Stimulated activated naive CD8-positive, alpha-beta T cell treated with anti-CD3 and anti-CD28 coated beads, Interleukin-15, amount 100 ng/mL, for 72 hours (primary cell): ENCODE measurements at regions not wholly inside any gene's neighbourhood (a gene's known extent, or its start where the extent isn't known, plus 50 kb on each side); places are given as distances from the start of the nearest gene placed in this dataset.

Experiments used
- ATAC-seq: fragments of 150-1000 bp; cut with Tn5 transposase; 2 replicates; pipeline ENCODE4 v1.10.0; 2021; ENCODE audit warnings: mild to moderate bottlenecking, moderate library complexity
- DNase-seq, 2 donors: peaks; one replicate each; pipeline ENCODE4 v3.0.0; 2021 to 2022
- H3K27ac Mint-ChIP-seq, 2 donors: one replicate each; pipeline ENCODE4 v1.8.0; 2022; ENCODE audit warnings: mild to moderate bottlenecking in 2 of 2, mixed read lengths in 2 of 2, moderate library complexity in 2 of 2
- H3K27me3 Mint-ChIP-seq: one replicate; pipeline ENCODE4 v1.8.0; 2022; ENCODE audit warnings: mixed read lengths
- H3K4me1 Mint-ChIP-seq: one replicate; pipeline ENCODE4 v1.8.0; 2022; ENCODE audit warnings: mild to moderate bottlenecking, mixed read lengths
- H3K4me3 Mint-ChIP-seq, 2 donors: one replicate each; pipeline ENCODE4 v1.8.0; 2022; ENCODE audit warnings: mild to moderate bottlenecking in 2 of 2, mixed read lengths in 2 of 2, moderate library complexity in 1 of 2
- H3K9me3 Mint-ChIP-seq, 2 donors: one replicate each; pipeline ENCODE4 v1.8.0; 2022; ENCODE audit warnings: mixed read lengths in 2 of 2

DNA sequence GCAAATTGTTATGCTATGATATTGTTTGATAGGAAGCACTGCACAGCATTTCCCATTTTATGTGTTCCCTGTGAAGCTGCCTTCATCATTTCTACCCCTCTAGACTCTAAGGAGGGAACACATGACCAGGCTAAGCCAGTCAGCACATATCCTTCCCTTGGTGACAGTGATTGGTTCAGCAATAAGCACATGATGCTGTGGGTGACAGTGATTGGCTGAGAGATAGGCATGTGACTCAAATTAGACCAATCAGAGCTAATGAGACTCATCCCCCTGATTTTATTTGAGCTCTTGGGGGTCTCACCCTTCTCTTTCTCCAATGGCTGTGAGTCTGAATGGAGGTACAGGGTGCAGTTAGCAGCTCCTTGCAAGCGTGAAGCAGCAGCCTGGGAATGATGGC is 195.2 kb downstream of the NUAK1 start:
- no peaks in the 10 kb centered on the region for H3K4me1 Mint-ChIP-seq
- no peak overlapping the region for H3K4me3 Mint-ChIP-seq
- peaks cover 15% of the 10 kb centered on the region for H3K27me3 Mint-ChIP-seq
- no peak overlapping the region for H3K27ac Mint-ChIP-seq
- H3K9me3 Mint-ChIP-seq = peaks cover 0 to 20% of the 10 kb centered on the region in 2 donors
- ATAC-seq (no peak), DNase-seq (no peak)

DNA sequence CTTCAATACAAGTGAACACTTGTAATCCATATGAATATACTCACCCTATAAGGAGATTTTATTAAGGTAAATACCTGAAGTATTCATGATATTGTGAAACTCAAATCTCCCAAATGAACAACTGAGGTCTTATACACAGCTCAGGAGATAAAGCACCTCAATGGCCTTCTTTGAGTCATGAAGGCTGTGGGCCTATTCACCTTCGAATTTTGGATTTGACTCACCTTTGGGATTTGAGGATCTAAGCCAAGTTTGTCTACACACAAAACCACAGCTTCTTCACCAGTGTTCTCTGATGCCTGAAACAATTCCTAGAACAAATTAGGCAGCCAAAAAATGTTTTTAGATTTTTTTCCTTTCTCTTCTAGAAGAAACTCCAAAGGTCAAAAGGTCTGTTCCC is 194.1 kb downstream of the NUAK1 start:
- peaks cover 0 to 28% of the 10 kb centered on the region in 2 donors for H3K9me3 Mint-ChIP-seq
- H3K27ac Mint-ChIP-seq = no peak overlapping the region
- no peaks in the 10 kb centered on the region for H3K4me1 Mint-ChIP-seq
- no peak for ATAC-seq
- DNase-seq = no peak
- H3K4me3 Mint-ChIP-seq = no peak overlapping the region
- peaks cover 15% of the 10 kb centered on the region for H3K27me3 Mint-ChIP-seq

GRCh38 chr12:105945880-105946279 is 192.9 kb downstream of the NUAK1 start:
- DNase-seq (no peak), ATAC-seq (no peak)
- H3K4me3 Mint-ChIP-seq = no peak overlapping the region
- H3K27ac Mint-ChIP-seq = no peak overlapping the region
- peaks cover 0 to 22% of the 10 kb centered on the region in 2 donors for H3K9me3 Mint-ChIP-seq
- H3K27me3 Mint-ChIP-seq = peaks cover 15% of the 10 kb centered on the region
- no peaks in the 10 kb centered on the region for H3K4me1 Mint-ChIP-seq

GRCh38 chr12:105946493-105946901 is 192.3 kb downstream of the NUAK1 start:
- H3K4me1 Mint-ChIP-seq = no peaks in the 10 kb centered on the region
- no peak overlapping the region for H3K4me3 Mint-ChIP-seq
- H3K27ac Mint-ChIP-seq = no peak overlapping the region
- ATAC-seq = no peak
- H3K27me3 Mint-ChIP-seq = peaks cover 15% of the 10 kb centered on the region
- DNase-seq = no peak
- peaks cover 0 to 22% of the 10 kb centered on the region in 2 donors for H3K9me3 Mint-ChIP-seq

GRCh38 chr12:105947906-105948305 is 190.8 kb downstream of the NUAK1 start:
- no peak for ATAC-seq
- DNase-seq = no peak
- Mint-ChIP-seq H3K27ac (no peak overlapping the region), H3K27me3 (peaks cover 15% of the 10 kb centered on the region), H3K4me3 (no peak overlapping the region), H3K4me1 (no peaks in the 10 kb centered on the region), H3K9me3 (peaks cover 0 to 22% of the 10 kb centered on the region in 2 donors)

GRCh38 chr12:105948331-105948730 is 190.4 kb downstream of the NUAK1 start:
- H3K9me3 Mint-ChIP-seq = peaks cover 0 to 19% of the 10 kb centered on the region in 2 donors
- peaks cover 10% of the 10 kb centered on the region for H3K27me3 Mint-ChIP-seq
- H3K4me1 Mint-ChIP-seq = no peaks in the 10 kb centered on the region
- ATAC-seq (no peak), DNase-seq (no peak)
- no peak overlapping the region for H3K27ac Mint-ChIP-seq
- no peak overlapping the region for H3K4me3 Mint-ChIP-seq

DNA sequence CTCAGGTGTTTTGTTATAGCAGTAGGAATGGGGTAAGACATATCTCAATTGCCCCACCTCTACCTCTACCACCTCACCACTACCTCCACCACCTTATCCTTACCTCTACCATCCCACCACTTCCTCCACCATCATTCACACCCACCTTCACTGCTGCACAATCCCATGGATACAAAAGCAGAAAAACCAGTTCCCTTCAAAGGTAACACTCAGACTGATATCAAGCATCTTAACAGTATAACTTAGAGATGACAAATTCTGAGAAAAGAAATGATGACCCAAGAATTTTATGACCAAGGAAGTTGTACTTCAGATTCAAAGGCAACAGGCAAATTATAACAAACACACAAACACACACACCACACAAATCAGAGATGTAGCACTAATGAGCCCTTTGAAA is 189.4 kb downstream of the NUAK1 start:
- H3K27me3 Mint-ChIP-seq = peaks cover 7% of the 10 kb centered on the region
- no peak for DNase-seq
- H3K4me3 Mint-ChIP-seq = no peak overlapping the region
- no peak for ATAC-seq
- H3K27ac Mint-ChIP-seq = no peak overlapping the region
- H3K4me1 Mint-ChIP-seq = no peaks in the 10 kb centered on the region
- peaks cover 0 to 14% of the 10 kb centered on the region in 2 donors for H3K9me3 Mint-ChIP-seq

- no peak for DNase-seq
- ATAC-seq = no peak
- Mint-ChIP-seq H3K4me1 (no peaks in the 10 kb centered on the region), H3K27ac (no peak overlapping the region), H3K4me3 (no peak overlapping the region), H3K27me3 (peaks cover 11% of the 10 kb centered on the region), H3K9me3 (peaks cover 0 to 9% of the 10 kb centered on the region in 2 donors)
Measured at GRCh38 chr12:105951732-105952131, 187.0 kb downstream of the NUAK1 start.

- H3K27me3 Mint-ChIP-seq = peaks cover 28% of the 10 kb centered on the region
- H3K4me1 Mint-ChIP-seq = no peaks in the 10 kb centered on the region
- no peak for ATAC-seq
- no peak for DNase-seq
- H3K4me3 Mint-ChIP-seq = no peak overlapping the region
- no peaks in the 10 kb centered on the region for H3K9me3 Mint-ChIP-seq
- peak overlapping the region in 1 of 2 donors; percentile 19 for H3K27ac Mint-ChIP-seq
Measured at GRCh38 chr12:105954951-105955931, 183.5 kb downstream of the NUAK1 start.

DNA sequence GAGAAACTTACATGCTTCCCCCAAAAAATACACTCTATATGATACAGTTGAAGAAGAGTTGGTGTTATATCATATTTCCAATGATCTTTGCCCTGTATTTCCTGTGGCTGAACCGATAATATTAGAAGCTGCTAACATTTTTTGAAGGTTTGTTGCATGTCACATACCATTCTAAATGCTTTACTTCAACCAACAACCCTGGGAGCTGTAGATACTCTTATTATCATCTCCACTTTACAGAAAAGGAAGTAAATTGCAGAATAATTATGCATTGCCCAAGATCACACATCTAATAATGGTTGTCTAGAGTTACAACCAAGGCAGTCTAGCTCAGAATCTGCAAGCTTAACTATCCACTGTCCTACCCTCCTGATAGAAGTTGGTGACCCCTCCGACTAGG is 182.8 kb downstream of the NUAK1 start:
- peaks cover 29% of the 10 kb centered on the region for H3K27me3 Mint-ChIP-seq
- no peak overlapping the region for H3K4me3 Mint-ChIP-seq
- no peak for DNase-seq
- no peak for ATAC-seq
- H3K9me3 Mint-ChIP-seq = no peaks in the 10 kb centered on the region
- H3K4me1 Mint-ChIP-seq = no peaks in the 10 kb centered on the region
- H3K27ac Mint-ChIP-seq = no peak overlapping the region

GRCh38 chr12:105956662-105957457 is 181.9 kb downstream of the NUAK1 start:
- no peaks in the 10 kb centered on the region for H3K4me1 Mint-ChIP-seq
- peaks cover 38% of the 10 kb centered on the region for H3K27me3 Mint-ChIP-seq
- H3K27ac Mint-ChIP-seq = no peak overlapping the region

GRCh38 chr12:105960319-105961083 is 178.3 kb downstream of the NUAK1 start:
- Mint-ChIP-seq H3K27ac (no peak overlapping the region), H3K4me1 (no peaks in the 10 kb centered on the region), H3K4me3 (no peak overlapping the region), H3K27me3 (peaks cover 51% of the 10 kb centered on the region), H3K9me3 (no peaks in the 10 kb centered on the region)
- DNase-seq (no peak), ATAC-seq (no peak)

More at GRCh38 chr12:105956662-105957457, 181.9 kb downstream of the NUAK1 start:
- ATAC-seq (no peak), DNase-seq (no peak)
- no peak overlapping the region for H3K4me3 Mint-ChIP-seq
- H3K9me3 Mint-ChIP-seq = no peaks in the 10 kb centered on the region

DNA sequence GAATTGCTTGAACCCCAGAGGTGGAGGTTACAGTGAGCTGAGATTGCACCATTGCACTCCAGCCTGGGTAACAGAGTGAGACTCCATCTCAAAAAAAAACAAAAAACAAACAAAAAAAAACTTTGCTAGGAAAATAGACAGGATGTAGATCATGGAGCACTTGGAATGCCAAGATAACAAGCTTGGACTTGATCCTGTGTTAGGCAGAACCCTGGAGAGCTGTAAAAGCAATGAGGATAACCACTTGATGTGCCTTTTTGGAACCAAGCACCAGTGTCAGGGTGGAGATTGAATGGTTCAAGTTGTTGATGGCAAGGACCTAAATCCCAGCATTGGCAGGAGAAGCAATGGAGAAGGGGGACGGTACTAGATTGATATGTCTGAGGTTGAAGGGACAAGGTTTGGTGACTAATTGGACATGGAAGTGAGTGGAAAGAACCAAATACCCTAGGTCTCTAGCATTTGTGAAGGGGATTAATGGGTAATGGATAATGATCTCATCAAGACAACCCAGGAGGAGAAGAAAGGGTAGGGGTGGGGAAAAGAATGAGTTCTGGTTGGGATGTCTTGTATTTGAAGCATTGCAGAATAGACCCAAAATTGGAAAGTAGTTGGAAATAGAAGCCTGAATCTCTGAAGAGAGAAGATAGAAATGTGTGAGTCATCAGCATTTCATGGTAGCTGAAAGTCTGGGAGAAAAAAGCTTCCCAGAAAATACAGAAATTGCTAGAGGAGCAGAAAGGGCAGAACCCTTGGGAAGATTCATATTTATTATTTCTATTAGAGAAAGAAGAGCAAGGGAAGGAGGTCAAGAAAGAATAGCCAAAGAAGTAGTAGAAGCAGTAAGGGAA is 176.7 kb downstream of the NUAK1 start:
- DNase-seq = no peak
- H3K27ac Mint-ChIP-seq = peak overlapping the region; percentile 5 to 29
- H3K4me1 Mint-ChIP-seq = no peaks in the 10 kb centered on the region
- ATAC-seq = no peak
- no peaks in the 10 kb centered on the region for H3K9me3 Mint-ChIP-seq
- H3K27me3 Mint-ChIP-seq = peaks cover 38% of the 10 kb centered on the region
- no peak overlapping the region for H3K4me3 Mint-ChIP-seq

DNA sequence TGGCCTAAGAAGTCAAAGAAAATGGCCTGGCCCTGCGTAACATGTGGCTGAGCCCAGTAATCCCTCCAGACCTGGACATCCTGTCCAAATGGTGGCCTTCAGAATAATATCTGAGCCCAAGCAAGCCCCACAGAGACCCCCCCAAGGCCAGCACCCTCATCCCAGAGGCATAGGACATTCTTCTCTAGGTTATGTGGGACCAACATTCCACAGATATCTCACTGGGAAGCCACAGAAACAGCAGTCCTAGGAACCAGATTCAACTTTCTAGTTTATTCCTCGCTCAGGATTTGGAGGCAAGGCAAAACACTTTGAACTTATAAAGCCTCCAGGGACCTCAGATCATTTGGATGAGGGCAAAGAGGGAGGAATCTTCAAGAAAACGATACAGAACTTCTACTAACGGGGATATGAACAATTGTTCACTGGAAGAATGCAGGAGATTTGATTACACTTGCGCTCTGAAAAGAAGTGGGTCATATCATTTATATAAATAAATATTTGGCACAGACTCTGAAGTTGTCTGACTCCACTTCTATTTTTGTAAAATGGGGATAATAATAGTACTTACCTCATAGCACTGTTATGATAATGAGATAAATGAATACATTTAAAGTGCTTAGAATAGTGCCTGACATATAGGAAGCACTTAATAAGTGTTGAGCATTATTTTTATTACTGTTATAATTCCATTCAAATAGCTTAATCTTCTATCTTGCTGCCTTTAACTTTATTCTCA is 171.5 kb downstream of the NUAK1 start:
- ATAC-seq = no peak
- DNase-seq = no peak
- H3K27me3 Mint-ChIP-seq = peaks cover 10% of the 10 kb centered on the region
- no peaks in the 10 kb centered on the region for H3K4me1 Mint-ChIP-seq
- no peak overlapping the region for H3K27ac Mint-ChIP-seq
- no peak overlapping the region for H3K4me3 Mint-ChIP-seq
- H3K9me3 Mint-ChIP-seq = peaks cover 0 to 8% of the 10 kb centered on the region in 2 donors
